ENCODE measurements at regions not wholly inside any gene's neighbourhood (a gene's known extent, or its start where the extent isn't known, plus 50 kb on each side); places are given as distances from the start of the nearest gene placed in this dataset.

DNA sequence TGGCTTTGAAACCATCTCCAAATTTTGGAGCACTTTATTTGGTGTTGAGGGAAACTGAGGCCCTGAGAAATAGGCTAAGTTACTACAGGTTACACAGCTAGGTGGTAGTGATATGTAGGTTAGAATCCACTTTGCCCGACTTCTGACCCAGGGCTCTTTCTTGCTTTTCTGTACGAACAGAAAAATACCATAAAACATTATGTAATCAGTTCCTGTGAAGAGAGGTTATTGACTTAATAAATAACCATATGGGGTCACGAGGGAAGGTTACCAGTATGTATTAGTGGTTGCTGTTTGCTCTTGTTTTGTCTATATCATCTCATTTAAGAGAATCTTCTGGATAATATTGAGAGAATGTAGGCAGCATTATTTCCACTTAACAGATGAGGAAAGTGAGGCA lies 172.2 kb upstream of the MAF start:
- intact Hi-C loops (cut with micrococcal nuclease): loop anchor here (5.0 kb wide), 2 partner anchors 145 to 170 kb away; partner anchors contain the start of gene MAF
- Mint-ChIP-seq H3K36me3 (ENCODE audit: low read depth) (no peaks in the 10 kb centered on the region), H3K4me1 (ENCODE audit: low read depth) (peaks cover 24% of the 10 kb centered on the region), H3K9me3 (no peaks in the 10 kb centered on the region), H3K27me3 (ENCODE audit: low read depth) (peaks cover 23% of the 10 kb centered on the region), H3K4me3 (ENCODE audit: low read depth) (no peak overlapping the region), H3K27ac (no peak overlapping the region)
- DNase-seq (ENCODE audit: low spot score): no peak

DNA sequence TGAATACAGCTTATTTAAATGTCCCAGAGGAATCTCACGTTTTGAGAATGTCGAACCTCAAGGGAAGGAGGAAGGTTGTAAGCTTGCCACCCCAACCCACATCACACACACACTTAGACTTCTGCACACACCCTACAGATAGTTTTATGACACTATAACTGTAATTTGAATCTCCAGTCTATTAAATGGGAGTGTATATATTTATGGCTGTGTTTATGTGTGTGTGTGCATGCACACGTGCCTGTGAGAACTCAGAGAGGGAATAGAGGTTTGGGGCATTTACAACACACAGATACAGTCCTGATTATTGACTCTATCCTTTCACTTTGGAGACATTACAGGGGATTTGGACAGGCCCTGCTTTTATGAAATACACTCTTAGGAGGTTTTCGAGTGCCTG lies 171.5 kb upstream of the MAF start:
- peaks cover 20% of the 10 kb centered on the region for H3K27me3 Mint-ChIP-seq (ENCODE audit: low read depth)
- peaks cover 25% of the 10 kb centered on the region for H3K4me1 Mint-ChIP-seq (ENCODE audit: low read depth)
- no peak overlapping the region for H3K27ac Mint-ChIP-seq
- no peaks in the 10 kb centered on the region for H3K36me3 Mint-ChIP-seq (ENCODE audit: low read depth)
- H3K9me3 Mint-ChIP-seq: no peaks in the 10 kb centered on the region
- H3K4me3 Mint-ChIP-seq (ENCODE audit: low read depth): no peak overlapping the region
- intact Hi-C loops (cut with micrococcal nuclease): loop anchor here (5.0 kb wide), 2 partner anchors 145 to 170 kb away; partner anchors contain the start of gene MAF
- DNase-seq (ENCODE audit: low spot score): no peak

DNA sequence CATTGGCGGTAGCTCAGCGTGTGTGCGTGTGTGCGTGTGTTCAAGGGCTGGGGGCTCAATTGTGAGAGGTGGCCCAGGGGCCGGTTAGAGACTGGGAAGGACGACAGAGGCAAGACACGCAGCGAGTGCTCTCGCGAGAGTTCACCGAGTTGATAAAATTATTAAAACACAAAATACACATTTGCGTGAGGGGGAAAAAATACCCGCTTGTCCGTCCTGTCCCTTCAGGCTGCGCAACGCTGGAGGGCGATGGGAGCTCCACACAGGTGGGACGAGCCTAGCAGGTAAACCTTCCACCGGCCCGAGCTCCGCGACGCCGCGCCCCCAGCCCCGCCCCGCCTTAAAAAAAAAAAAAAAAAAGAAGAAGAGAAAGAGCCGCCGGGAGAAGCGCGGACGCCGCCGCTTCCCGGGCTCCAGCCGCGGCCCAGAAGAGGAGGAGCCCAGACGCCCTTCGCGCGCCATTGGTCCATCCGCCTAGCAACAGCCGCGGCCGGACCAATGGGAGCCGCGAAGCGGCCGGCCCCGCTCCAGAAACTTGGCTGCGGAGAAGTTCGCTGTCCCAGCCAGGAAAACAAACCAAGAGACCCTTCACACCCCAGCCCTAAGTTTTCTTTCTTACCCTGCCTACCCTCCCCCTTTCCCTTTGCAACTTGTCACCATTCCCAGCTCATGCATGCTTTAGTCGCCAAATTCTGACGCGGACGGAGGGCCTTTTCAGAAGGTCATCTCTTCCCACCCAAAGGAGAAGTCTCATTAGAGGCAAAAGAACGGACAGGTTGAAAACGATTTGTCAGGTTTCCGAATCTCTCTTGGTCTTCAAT lies 169.9 kb upstream of the MAF start:
- Mint-ChIP-seq H3K4me1 (ENCODE audit: low read depth) (peaks cover 26% of the 10 kb centered on the region), H3K27me3 (ENCODE audit: low read depth) (peaks cover 18% of the 10 kb centered on the region), H3K9me3 (no peaks in the 10 kb centered on the region), H3K36me3 (ENCODE audit: low read depth) (no peaks in the 10 kb centered on the region), H3K4me3 (ENCODE audit: low read depth) (peak overlapping the region; percentile 85), H3K27ac (peak overlapping the region; percentile 82)
- peak; percentile 70 for DNase-seq (ENCODE audit: low spot score)
- intact Hi-C loops (cut with micrococcal nuclease): loop anchor here (5.0 kb wide), 2 partner anchors 143 to 168 kb away; partner anchors contain the start of gene MAF

DNA sequence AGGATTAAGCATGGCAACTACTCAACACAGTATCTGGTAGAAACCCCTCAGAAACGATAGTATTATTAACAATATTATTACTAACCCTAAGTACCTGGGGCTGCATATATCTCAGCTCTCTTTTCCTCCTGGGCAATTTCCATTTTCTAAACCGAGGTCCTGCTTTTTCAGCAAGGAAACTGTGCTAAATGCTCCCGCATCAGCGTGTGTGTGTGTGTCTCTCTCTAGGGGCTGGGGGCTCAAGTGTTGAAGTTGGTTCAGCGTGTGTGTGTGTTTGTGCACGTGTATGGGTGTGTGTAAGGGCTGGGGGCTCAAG lies 169.3 kb upstream of the MAF start:
- no peak for DNase-seq (ENCODE audit: low spot score)
- H3K27me3 Mint-ChIP-seq (ENCODE audit: low read depth): peaks cover 19% of the 10 kb centered on the region
- H3K4me3 Mint-ChIP-seq (ENCODE audit: low read depth): peak overlapping the region; percentile 85
- H3K4me1 Mint-ChIP-seq (ENCODE audit: low read depth): peaks cover 26% of the 10 kb centered on the region
- intact Hi-C loops (cut with micrococcal nuclease): loop anchor here (5.0 kb wide), 3 partner anchors 72 to 168 kb away; partner anchors contain the start of gene MAF
- H3K36me3 Mint-ChIP-seq (ENCODE audit: low read depth): no peaks in the 10 kb centered on the region
- no peaks in the 10 kb centered on the region for H3K9me3 Mint-ChIP-seq
- peak overlapping the region; percentile 82 for H3K27ac Mint-ChIP-seq

DNA sequence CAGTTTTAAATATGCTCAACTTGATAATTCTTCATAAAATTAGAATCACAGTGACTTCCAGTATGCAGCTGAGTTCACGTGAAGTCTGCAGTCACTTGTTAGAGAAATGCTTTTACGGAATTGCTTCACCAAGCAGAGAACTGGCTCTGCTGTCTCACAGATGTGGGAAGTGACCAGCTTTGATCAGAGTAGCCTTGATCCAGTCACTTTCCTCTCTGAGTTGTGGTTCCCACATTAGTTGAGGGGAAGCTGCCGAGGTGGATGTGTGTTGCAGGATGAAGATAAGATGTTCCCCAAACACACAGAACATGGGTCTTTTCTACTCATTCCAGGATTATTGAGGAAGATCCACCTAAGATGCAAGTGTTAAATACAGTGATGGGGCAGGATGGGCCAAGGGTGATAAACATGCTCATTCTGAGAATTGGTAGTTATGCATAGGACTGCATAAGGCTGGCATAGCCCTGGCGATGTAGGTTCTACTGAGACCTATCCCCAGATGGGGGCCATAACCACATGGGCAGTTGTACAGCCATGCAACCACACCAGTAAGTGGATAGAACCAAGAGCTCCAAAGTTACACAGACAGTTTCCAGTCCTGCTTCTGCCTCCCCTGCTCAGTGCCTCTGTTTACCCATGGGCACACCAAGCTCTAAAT lies 168.9 kb upstream of the MAF start:
- H3K9me3 Mint-ChIP-seq: no peaks in the 10 kb centered on the region

DNA sequence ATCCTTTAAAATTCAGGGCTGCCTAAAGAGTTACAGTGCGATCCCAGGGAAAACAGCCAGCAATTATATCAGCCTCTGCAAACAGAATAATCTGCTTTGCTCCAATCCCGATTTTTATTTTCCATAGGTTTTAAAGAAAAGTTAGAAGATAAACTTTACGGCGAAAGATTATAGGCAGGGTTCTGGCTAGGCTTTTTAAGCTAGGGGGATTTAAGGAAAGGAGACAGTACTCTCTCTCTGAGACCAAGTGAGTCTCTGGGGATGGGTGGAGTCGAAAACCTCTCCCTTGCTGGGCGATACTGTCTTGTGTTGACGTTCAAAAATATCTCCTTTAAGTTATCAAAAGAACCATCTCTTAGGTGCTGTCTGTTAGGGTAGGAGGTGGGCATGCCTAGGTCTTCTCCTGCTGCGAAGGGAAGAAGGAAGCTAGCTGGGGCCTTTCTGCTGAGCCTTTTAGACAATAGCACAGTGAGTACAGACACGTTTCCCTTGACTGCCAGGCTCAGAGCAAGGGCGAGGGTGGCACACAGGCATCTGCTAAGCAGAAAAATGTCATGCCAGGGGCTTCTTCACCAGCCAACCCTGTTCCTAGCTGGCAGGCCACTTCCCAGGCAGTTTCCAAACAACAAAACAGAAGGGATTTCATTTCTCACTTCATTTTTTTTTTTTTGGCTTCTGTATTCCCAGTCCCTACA lies 167.9 kb upstream of the MAF start:
- no peak overlapping the region for H3K27ac Mint-ChIP-seq
- H3K4me3 Mint-ChIP-seq (ENCODE audit: low read depth): no peak overlapping the region
- intact Hi-C loops (cut with micrococcal nuclease): loop anchor here (5.0 kb wide), 1 partner anchor 74 kb away; no protein-coding TSS in a partner anchor

More for the DNA sequence above, 168.9 kb upstream of the MAF start:
- Mint-ChIP-seq H3K27me3 (ENCODE audit: low read depth) (peaks cover 23% of the 10 kb centered on the region), H3K4me1 (ENCODE audit: low read depth) (peaks cover 26% of the 10 kb centered on the region), H3K36me3 (ENCODE audit: low read depth) (no peaks in the 10 kb centered on the region), H3K4me3 (ENCODE audit: low read depth) (peak overlapping the region; percentile 27), H3K27ac (no peak overlapping the region)
- DNase-seq (ENCODE audit: low spot score): no peak
- intact Hi-C loops (cut with micrococcal nuclease): loop anchor here (5.0 kb wide), 1 partner anchor 73 kb away; no protein-coding TSS in a partner anchor

DNA sequence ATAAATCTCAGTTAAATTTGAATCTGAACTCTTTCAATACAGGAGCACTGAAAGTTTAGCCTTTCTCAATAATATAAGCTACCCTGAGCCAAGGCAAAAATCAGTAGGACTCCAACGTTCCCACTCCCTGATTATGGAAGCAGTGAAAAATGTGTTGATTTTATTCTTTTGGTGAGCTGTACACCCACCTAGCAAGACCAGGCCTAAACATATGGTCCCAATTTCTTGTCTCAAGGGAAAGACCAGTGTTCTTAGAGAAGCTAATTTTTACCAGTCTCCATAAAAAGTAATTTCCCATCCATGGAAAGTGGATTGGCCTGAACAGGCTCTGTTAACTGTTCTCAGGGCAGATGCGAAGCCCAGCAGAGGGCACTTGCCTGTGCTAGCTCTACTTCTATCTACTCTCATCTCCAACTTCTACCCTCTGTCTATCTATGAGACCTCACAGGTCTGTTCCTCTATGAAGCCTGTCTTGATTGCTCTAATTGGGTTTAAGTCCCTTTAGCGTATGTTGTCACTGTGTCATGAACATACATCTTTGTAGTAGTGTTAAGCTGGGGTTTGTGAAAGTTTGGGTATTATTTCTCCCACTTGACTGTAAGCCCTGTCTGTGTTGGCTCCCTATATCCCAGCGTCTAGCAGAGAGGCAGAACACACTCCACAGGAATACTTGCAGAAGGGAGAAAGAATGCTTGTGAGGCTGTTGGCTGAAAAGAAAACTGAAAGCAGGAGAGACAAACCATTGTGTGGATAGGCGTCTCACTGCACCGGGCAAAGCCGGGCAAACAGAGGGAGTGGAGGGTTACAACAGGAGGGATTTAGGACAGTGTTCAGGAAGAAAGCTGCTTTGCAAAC lies 167.1 kb upstream of the MAF start:
- H3K27me3 Mint-ChIP-seq (ENCODE audit: low read depth): peaks cover 21% of the 10 kb centered on the region
- no peak for DNase-seq (ENCODE audit: low spot score)
- H3K27ac Mint-ChIP-seq: no peak overlapping the region
- intact Hi-C loops (cut with micrococcal nuclease): loop anchor here (5.0 kb wide), 1 partner anchor 75 kb away; no protein-coding TSS in a partner anchor
- no peaks in the 10 kb centered on the region for H3K36me3 Mint-ChIP-seq (ENCODE audit: low read depth)
- H3K4me1 Mint-ChIP-seq (ENCODE audit: low read depth): peaks cover 26% of the 10 kb centered on the region
- H3K4me3 Mint-ChIP-seq (ENCODE audit: low read depth): no peak overlapping the region
- H3K9me3 Mint-ChIP-seq: no peaks in the 10 kb centered on the region

More for the DNA sequence above, 167.9 kb upstream of the MAF start:
- Mint-ChIP-seq H3K36me3 (ENCODE audit: low read depth) (no peaks in the 10 kb centered on the region), H3K4me1 (ENCODE audit: low read depth) (peaks cover 26% of the 10 kb centered on the region), H3K9me3 (no peaks in the 10 kb centered on the region), H3K27me3 (ENCODE audit: low read depth) (peaks cover 25% of the 10 kb centered on the region)
- no peak for DNase-seq (ENCODE audit: low spot score)

DNA sequence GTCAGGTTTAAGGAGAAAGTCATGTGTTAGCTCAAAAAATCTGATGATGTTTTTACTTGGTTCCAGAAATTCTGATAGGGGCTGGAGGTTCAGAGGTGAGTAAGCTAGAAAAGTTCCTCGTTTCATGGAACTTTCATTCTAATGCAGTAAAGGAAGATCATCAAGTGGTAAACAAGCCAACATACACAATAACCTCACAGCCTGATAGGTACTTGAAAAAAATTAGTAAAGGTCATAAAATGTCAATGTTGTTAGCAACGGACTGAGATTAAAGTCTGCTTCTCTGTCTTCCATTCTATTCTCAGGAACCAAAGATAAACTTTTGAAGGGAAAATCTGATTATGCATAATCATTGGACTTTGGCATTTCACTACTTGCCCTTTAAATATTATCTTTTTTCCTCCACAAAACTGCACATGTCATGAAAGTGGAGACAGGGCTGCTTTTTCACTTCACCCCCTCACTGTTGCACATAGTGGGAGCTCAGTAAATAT lies 165.4 kb upstream of the MAF start:
- intact Hi-C loops (cut with micrococcal nuclease): loop anchor here (5.0 kb wide), 1 partner anchor 76 kb away; no protein-coding TSS in a partner anchor
- DNase-seq (ENCODE audit: low spot score): no peak

DNA sequence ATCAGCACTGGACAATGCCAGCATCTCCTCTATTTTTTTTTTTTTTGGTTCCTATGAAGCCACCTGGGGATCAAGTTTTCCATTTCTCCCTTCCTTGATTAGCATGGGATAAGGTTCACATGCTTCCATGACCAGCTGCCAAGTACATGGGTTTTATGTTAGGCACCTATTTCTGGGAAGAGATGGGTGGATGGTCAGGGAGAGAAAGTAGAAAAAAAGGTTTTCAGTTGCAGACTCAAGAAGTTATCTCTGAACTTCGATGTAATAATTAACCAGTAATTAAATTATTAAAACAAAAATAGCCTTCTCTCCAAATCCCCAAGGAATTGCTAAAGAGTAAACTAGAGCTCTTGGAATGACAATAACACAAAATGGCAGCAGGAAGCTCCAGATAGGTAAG lies 164.9 kb upstream of the MAF start:
- H3K27me3 Mint-ChIP-seq (ENCODE audit: low read depth): peaks cover 11% of the 10 kb centered on the region
- H3K9me3 Mint-ChIP-seq: no peaks in the 10 kb centered on the region
- no peak overlapping the region for H3K27ac Mint-ChIP-seq
- H3K4me1 Mint-ChIP-seq (ENCODE audit: low read depth): peaks cover 20% of the 10 kb centered on the region
- DNase-seq (ENCODE audit: low spot score): no peak
- no peak overlapping the region for H3K4me3 Mint-ChIP-seq (ENCODE audit: low read depth)
- no peaks in the 10 kb centered on the region for H3K36me3 Mint-ChIP-seq (ENCODE audit: low read depth)
- intact Hi-C loops (cut with micrococcal nuclease): loop anchor here (5.0 kb wide), 1 partner anchor 77 kb away; no protein-coding TSS in a partner anchor

More for the DNA sequence above, 165.4 kb upstream of the MAF start:
- Mint-ChIP-seq H3K9me3 (no peaks in the 10 kb centered on the region), H3K36me3 (ENCODE audit: low read depth) (no peaks in the 10 kb centered on the region), H3K4me3 (ENCODE audit: low read depth) (no peak overlapping the region), H3K4me1 (ENCODE audit: low read depth) (peaks cover 24% of the 10 kb centered on the region), H3K27me3 (ENCODE audit: low read depth) (peaks cover 10% of the 10 kb centered on the region), H3K27ac (no peak overlapping the region)

DNA sequence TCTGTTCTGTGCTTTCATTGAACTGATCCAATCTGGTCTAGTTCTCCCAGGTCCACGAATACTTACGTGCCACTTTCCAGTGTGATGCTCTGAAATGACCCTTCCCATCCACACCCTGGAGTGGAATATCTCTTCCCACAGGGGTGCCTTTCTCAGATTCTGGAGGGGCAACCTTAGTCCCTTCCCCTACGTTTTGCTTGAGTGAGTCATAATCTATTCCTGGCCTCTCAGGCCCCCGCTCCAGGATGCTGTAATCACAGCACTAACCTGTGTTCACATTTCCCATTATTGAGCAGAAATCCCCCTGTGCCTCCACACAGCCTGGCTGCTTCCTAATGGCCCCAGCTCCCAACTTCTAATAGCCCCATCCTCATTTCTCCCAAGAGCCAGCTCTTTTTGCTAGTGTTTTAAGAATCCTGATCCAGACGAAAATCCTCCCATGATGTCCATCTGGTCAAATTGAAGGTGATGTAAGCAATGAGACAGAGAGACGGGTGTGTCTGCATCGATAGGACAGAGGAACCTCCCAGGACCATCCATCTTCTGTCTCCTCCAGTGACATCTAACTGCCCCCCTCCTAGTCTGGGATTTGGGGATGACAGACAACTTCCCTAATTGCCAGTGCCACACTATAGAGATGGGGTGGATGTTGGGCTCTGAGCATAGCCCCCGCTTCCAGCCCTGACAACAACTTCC lies 164.0 kb upstream of the MAF start:
- H3K36me3 Mint-ChIP-seq (ENCODE audit: low read depth): no peaks in the 10 kb centered on the region

DNA sequence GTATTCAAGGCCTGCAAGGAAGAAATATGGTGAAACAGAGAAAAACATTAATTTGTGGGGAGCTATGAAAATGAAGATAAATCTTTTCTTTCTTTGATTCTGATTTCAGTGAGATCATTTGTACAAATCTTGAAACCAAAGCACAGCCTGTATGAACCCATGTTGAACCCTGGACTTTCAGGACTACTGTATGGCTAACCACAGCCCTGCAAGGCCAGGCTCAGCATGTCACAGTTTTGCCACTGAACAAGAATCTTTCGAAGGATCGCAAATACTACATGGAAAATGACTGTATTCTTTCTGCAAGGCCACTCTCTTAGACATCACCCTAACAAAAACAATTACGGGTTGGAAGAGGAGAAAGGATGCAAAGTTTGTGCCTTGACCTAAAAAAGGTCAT lies 161.7 kb upstream of the MAF start:
- Mint-ChIP-seq H3K36me3 (ENCODE audit: low read depth) (no peaks in the 10 kb centered on the region), H3K9me3 (peaks cover under 1% of the 10 kb centered on the region), H3K4me1 (ENCODE audit: low read depth) (peaks cover 12% of the 10 kb centered on the region), H3K27me3 (ENCODE audit: low read depth) (peaks cover 10% of the 10 kb centered on the region), H3K27ac (no peak overlapping the region), H3K4me3 (ENCODE audit: low read depth) (no peak overlapping the region)
- intact Hi-C loops (cut with micrococcal nuclease): no loop called here
- no peak for DNase-seq (ENCODE audit: low spot score)

More for the DNA sequence above, 164.0 kb upstream of the MAF start:
- intact Hi-C loops (cut with micrococcal nuclease): loop anchor here (5.0 kb wide), 1 partner anchor 78 kb away; no protein-coding TSS in a partner anchor
- H3K4me3 Mint-ChIP-seq (ENCODE audit: low read depth): no peak overlapping the region
- H3K9me3 Mint-ChIP-seq: no peaks in the 10 kb centered on the region
- H3K27ac Mint-ChIP-seq: no peak overlapping the region
- peaks cover 17% of the 10 kb centered on the region for H3K4me1 Mint-ChIP-seq (ENCODE audit: low read depth)
- no peak for DNase-seq (ENCODE audit: low spot score)
- H3K27me3 Mint-ChIP-seq (ENCODE audit: low read depth): peaks cover 11% of the 10 kb centered on the region

All from activated T-helper 2 cell treated with anti-CD3 and anti-CD28 coated beads, Interferon-gamma antibody, Interleukin-2, Interleukin-4, amounts not matched to agents 10 μg/mL and 5 μg/mL and 100 μg/mL, durations not matched to agents 14 hours and 24 hours and 36 hours (primary cell).